ENCODE measurements at regions not wholly inside any gene's neighbourhood (a gene's known extent, or its start where the extent isn't known, plus 50 kb on each side); places are given as distances from the start of the nearest gene placed in this dataset.

DNA sequence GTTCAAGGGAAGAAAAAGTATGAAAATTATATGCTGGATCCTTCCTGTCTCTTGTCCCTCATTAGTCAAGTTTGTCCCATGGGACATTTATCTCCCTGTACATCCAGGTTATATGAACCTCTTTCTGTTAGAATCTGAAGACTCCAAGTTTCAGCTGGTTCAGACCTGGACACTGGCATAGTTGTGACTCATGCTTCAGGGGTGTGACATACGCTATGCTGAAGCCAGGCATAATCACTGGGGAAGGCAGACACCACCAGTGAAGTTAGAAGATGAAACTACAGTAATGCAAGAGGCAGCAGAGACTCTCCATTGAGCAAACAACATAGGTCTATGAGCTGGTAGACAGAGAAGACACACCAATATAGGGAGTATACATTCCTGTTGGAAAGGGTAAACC is 269.7 kb upstream of the SLC8A1 start:
- H3K9ac ChIP-seq (ENCODE audit: low read depth in 1 of 2, low read length in 2 of 2) = no peak overlapping the region
- H3K4me3 ChIP-seq (ENCODE audit: low read depth in 1 of 3, low read length in 3 of 3) = no peak overlapping the region
- no peaks in the 10 kb centered on the region for H3K9me3 ChIP-seq (ENCODE audit: control insufficient read depth in 4 of 4, low read length in 3 of 4)
- no peaks in the 10 kb centered on the region for H3K36me3 ChIP-seq (ENCODE audit: control insufficient read depth in 4 of 4, insufficient read depth in 3 of 4, low read depth in 1 of 4, low read length in 3 of 4)
- DNase-seq (ENCODE audit: low spot score) = no peak
- WGBS = 71% methylated on average over 1 of the region's 1 CpG
- no peaks in the 10 kb centered on the region for H3K4me1 ChIP-seq (ENCODE audit: control insufficient read depth in 4 of 4, insufficient read depth in 4 of 4, low read length in 3 of 4)
- TF ChIP-seq, protein P1, sequence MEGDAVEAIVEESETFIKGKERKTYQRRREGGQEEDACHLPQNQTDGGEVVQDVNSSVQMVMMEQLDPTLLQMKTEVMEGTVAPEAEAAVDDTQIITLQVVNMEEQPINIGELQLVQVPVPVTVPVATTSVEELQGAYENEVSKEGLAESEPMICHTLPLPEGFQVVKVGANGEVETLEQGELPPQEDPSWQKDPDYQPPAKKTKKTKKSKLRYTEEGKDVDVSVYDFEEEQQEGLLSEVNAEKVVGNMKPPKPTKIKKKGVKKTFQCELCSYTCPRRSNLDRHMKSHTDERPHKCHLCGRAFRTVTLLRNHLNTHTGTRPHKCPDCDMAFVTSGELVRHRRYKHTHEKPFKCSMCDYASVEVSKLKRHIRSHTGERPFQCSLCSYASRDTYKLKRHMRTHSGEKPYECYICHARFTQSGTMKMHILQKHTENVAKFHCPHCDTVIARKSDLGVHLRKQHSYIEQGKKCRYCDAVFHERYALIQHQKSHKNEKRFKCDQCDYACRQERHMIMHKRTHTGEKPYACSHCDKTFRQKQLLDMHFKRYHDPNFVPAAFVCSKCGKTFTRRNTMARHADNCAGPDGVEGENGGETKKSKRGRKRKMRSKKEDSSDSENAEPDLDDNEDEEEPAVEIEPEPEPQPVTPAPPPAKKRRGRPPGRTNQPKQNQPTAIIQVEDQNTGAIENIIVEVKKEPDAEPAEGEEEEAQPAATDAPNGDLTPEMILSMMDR (IDR thresholded peaks at IDR 0.05; ENCODE audit: low read depth, low read length, missing input control) = no peak
- TF ChIP-seq, protein P2, sequence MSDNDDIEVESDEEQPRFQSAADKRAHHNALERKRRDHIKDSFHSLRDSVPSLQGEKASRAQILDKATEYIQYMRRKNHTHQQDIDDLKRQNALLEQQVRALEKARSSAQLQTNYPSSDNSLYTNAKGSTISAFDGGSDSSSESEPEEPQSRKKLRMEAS (IDR thresholded peaks at IDR 0.05) = no peak
- TF ChIP-seq SP1 (IDR thresholded peaks at IDR 0.05) (no peak), HNF4G (IDR thresholded peaks at IDR 0.05) (no peak), NR2F2 (IDR thresholded peaks at IDR 0.05) (no peak), HNF4A (conservative IDR thresholded peaks at IDR 0.05) (no peak), RAD21 (IDR thresholded peaks at IDR 0.05) (no peak)
- H3K27me3 ChIP-seq (ENCODE audit: control insufficient read depth in 4 of 4, insufficient read depth in 4 of 4, low read length in 3 of 4) = peaks cover 0 to 5% (median 0%) of the 10 kb centered on the region in 4 donors
- H3K27ac ChIP-seq (ENCODE audit: low read depth in 1 of 2, low read length in 2 of 2) = no peak overlapping the region

DNA sequence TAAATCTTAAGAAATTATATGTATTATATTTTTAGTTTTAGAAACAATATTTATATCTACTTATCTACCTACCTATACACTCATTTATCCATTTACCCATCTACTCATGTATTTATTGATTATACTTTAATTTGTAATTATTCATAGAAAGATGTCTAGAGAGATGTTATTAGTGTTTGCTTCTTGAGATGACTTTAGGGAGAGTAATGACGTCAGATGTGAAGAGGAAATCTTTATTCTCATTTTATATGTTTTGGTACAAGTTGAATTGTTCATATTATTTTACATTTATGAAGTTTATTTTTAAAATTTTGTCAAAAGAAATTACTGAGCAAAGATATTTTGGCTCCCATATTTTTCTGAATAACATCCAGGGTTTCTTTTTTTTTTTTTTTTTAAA is 271.3 kb upstream of the SLC8A1 start:
- H3K9me3 ChIP-seq (ENCODE audit: control insufficient read depth in 4 of 4, low read length in 3 of 4) = no peaks in the 10 kb centered on the region
- H3K9ac ChIP-seq (ENCODE audit: low read depth in 1 of 2, low read length in 2 of 2) = no peak overlapping the region
- no peak overlapping the region for H3K27ac ChIP-seq (ENCODE audit: low read depth in 1 of 2, low read length in 2 of 2)
- H3K36me3 ChIP-seq (ENCODE audit: control insufficient read depth in 4 of 4, insufficient read depth in 3 of 4, low read depth in 1 of 4, low read length in 3 of 4) = no peaks in the 10 kb centered on the region
- DNase-seq (ENCODE audit: low spot score) = no peak
- H3K4me3 ChIP-seq (ENCODE audit: low read depth in 1 of 3, low read length in 3 of 3) = no peak overlapping the region
- 31% methylated on average over 1 of the region's 1 CpG for WGBS
- no peaks in the 10 kb centered on the region for H3K4me1 ChIP-seq (ENCODE audit: control insufficient read depth in 4 of 4, insufficient read depth in 4 of 4, low read length in 3 of 4)
- peaks cover 0 to 5% (median 0%) of the 10 kb centered on the region in 4 donors for H3K27me3 ChIP-seq (ENCODE audit: control insufficient read depth in 4 of 4, insufficient read depth in 4 of 4, low read length in 3 of 4)
- TF ChIP-seq SP1 (IDR thresholded peaks at IDR 0.05) (no peak), RAD21 (IDR thresholded peaks at IDR 0.05) (no peak), JUND (IDR thresholded peaks at IDR 0.05) (no peak), RXRA (IDR thresholded peaks at IDR 0.05) (no peak), TAF1 (conservative IDR thresholded peaks at IDR 0.05) (no peak), FOXA1 (IDR thresholded peaks at IDR 0.05) (no peak), HNF4G (IDR thresholded peaks at IDR 0.05) (no peak)
- TF ChIP-seq, protein P3, sequence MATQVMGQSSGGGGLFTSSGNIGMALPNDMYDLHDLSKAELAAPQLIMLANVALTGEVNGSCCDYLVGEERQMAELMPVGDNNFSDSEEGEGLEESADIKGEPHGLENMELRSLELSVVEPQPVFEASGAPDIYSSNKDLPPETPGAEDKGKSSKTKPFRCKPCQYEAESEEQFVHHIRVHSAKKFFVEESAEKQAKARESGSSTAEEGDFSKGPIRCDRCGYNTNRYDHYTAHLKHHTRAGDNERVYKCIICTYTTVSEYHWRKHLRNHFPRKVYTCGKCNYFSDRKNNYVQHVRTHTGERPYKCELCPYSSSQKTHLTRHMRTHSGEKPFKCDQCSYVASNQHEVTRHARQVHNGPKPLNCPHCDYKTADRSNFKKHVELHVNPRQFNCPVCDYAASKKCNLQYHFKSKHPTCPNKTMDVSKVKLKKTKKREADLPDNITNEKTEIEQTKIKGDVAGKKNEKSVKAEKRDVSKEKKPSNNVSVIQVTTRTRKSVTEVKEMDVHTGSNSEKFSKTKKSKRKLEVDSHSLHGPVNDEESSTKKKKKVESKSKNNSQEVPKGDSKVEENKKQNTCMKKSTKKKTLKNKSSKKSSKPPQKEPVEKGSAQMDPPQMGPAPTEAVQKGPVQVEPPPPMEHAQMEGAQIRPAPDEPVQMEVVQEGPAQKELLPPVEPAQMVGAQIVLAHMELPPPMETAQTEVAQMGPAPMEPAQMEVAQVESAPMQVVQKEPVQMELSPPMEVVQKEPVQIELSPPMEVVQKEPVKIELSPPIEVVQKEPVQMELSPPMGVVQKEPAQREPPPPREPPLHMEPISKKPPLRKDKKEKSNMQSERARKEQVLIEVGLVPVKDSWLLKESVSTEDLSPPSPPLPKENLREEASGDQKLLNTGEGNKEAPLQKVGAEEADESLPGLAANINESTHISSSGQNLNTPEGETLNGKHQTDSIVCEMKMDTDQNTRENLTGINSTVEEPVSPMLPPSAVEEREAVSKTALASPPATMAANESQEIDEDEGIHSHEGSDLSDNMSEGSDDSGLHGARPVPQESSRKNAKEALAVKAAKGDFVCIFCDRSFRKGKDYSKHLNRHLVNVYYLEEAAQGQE (IDR thresholded peaks at IDR 0.05) = no peak
- TF ChIP-seq, protein P2 (IDR thresholded peaks at IDR 0.05) = no peak

DNA sequence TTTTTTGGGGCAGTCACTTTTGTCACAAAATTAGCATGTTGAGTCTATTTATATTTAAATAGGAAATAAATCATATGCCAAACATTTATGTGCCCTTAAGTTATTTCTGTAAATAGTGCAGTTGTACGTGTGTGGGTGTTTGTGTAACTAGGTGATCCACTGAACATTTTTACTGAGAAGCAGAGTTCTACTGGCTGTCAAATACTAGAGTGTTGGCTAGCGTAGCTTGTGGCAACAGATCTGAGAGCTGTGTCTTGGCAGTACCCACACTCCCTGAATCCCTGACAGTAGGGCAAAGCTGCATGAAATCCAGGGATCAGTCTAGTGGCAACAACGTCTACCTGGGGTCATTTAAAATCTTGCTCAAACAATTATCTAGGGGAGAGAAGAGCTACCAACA is 273.1 kb upstream of the SLC8A1 start:
- no peaks in the 10 kb centered on the region for H3K36me3 ChIP-seq (ENCODE audit: control insufficient read depth in 4 of 4, insufficient read depth in 3 of 4, low read depth in 1 of 4, low read length in 3 of 4)
- no peak for DNase-seq (ENCODE audit: low spot score)
- 54% methylated on average over 3 of the region's 3 CpGs for WGBS
- no peaks in the 10 kb centered on the region for H3K4me1 ChIP-seq (ENCODE audit: control insufficient read depth in 4 of 4, insufficient read depth in 4 of 4, low read length in 3 of 4)
- H3K27ac ChIP-seq (ENCODE audit: low read depth in 1 of 2, low read length in 2 of 2) = no peak overlapping the region
- no peaks in the 10 kb centered on the region for H3K9me3 ChIP-seq (ENCODE audit: control insufficient read depth in 4 of 4, low read length in 3 of 4)
- no peak overlapping the region for H3K9ac ChIP-seq (ENCODE audit: low read depth in 1 of 2, low read length in 2 of 2)
- peaks cover 0 to 5% (median 0%) of the 10 kb centered on the region in 4 donors for H3K27me3 ChIP-seq (ENCODE audit: control insufficient read depth in 4 of 4, insufficient read depth in 4 of 4, low read length in 3 of 4)
- no peak overlapping the region for H3K4me3 ChIP-seq (ENCODE audit: low read depth in 1 of 3, low read length in 3 of 3)
- TF ChIP-seq NR2F2 (IDR thresholded peaks at IDR 0.05) (no peak), RXRA (IDR thresholded peaks at IDR 0.05) (no peak), SP1 (IDR thresholded peaks at IDR 0.05) (no peak)
- TF ChIP-seq, protein P2 (IDR thresholded peaks at IDR 0.05) = no peak
